ENCODE measurements at regions not wholly inside any gene's neighbourhood (a gene's known extent, or its start where the extent isn't known, plus 50 kb on each side); places are given as distances from the start of the nearest gene placed in this dataset.

GRCh38 chr3:144362126-144362525 lies 390.5 kb downstream of the DIPK2A start:
- H3K4me1 Mint-ChIP-seq, result no peaks in the 10 kb centered on the region
- peaks cover 5% of the 10 kb centered on the region for H3K9me3 Mint-ChIP-seq
- H3K4me3 Mint-ChIP-seq, result no peak overlapping the region
- H3K27ac Mint-ChIP-seq, result no peak overlapping the region
- peaks cover 1% of the 10 kb centered on the region for H3K36me3 Mint-ChIP-seq
- no peak for DNase-seq
- peaks cover 5% of the 10 kb centered on the region for H3K27me3 Mint-ChIP-seq

GRCh38 chr3:144363856-144364255 lies 392.2 kb downstream of the DIPK2A start:
- DNase-seq, result no peak
- H3K27ac Mint-ChIP-seq, result no peak overlapping the region
- peaks cover 1% of the 10 kb centered on the region for H3K36me3 Mint-ChIP-seq
- no peaks in the 10 kb centered on the region for H3K27me3 Mint-ChIP-seq
- no peaks in the 10 kb centered on the region for H3K4me1 Mint-ChIP-seq
- peaks cover 11% of the 10 kb centered on the region for H3K9me3 Mint-ChIP-seq
- no peak overlapping the region for H3K4me3 Mint-ChIP-seq

- H3K4me3 Mint-ChIP-seq, result no peak overlapping the region
- H3K9me3 Mint-ChIP-seq, result peaks cover 11% of the 10 kb centered on the region
- H3K4me1 Mint-ChIP-seq, result no peaks in the 10 kb centered on the region
- no peak overlapping the region for H3K27ac Mint-ChIP-seq
- H3K27me3 Mint-ChIP-seq, result no peaks in the 10 kb centered on the region
- no peak for DNase-seq
- peaks cover 1% of the 10 kb centered on the region for H3K36me3 Mint-ChIP-seq
Measured at GRCh38 chr3:144364737-144365136, 393.1 kb downstream of the DIPK2A start.

- no peaks in the 10 kb centered on the region for H3K27me3 Mint-ChIP-seq
- no peak overlapping the region for H3K27ac Mint-ChIP-seq
- no peak overlapping the region for H3K4me3 Mint-ChIP-seq
- H3K36me3 Mint-ChIP-seq, result no peaks in the 10 kb centered on the region
- peaks cover 22% of the 10 kb centered on the region for H3K9me3 Mint-ChIP-seq
- no peaks in the 10 kb centered on the region for H3K4me1 Mint-ChIP-seq
- no peak for DNase-seq
Measured at GRCh38 chr3:144369129-144369879, 397.7 kb downstream of the DIPK2A start.

- H3K36me3 Mint-ChIP-seq, result no peaks in the 10 kb centered on the region
- peaks cover 11% of the 10 kb centered on the region for H3K9me3 Mint-ChIP-seq
- no peaks in the 10 kb centered on the region for H3K4me1 Mint-ChIP-seq
- DNase-seq, result no peak
- H3K4me3 Mint-ChIP-seq, result no peak overlapping the region
- H3K27me3 Mint-ChIP-seq, result no peaks in the 10 kb centered on the region
- H3K27ac Mint-ChIP-seq, result no peak overlapping the region
Measured at GRCh38 chr3:144375088-144375487, 403.5 kb downstream of the DIPK2A start.

- Mint-ChIP-seq H3K36me3 (no peaks in the 10 kb centered on the region), H3K9me3 (no peaks in the 10 kb centered on the region), H3K4me1 (no peaks in the 10 kb centered on the region), H3K4me3 (no peak overlapping the region), H3K27me3 (no peaks in the 10 kb centered on the region), H3K27ac (no peak overlapping the region)
- DNase-seq, result no peak
Measured at GRCh38 chr3:144380849-144381248, 409.2 kb downstream of the DIPK2A start.

- Mint-ChIP-seq H3K27me3 (no peaks in the 10 kb centered on the region), H3K4me1 (no peaks in the 10 kb centered on the region), H3K36me3 (no peaks in the 10 kb centered on the region), H3K9me3 (no peaks in the 10 kb centered on the region), H3K27ac (no peak overlapping the region), H3K4me3 (no peak overlapping the region)
- DNase-seq, result no peak
Measured at GRCh38 chr3:144381607-144382006, 410.0 kb downstream of the DIPK2A start.

GRCh38 chr3:144384241-144384979 lies 412.8 kb downstream of the DIPK2A start:
- no peak overlapping the region for H3K4me3 Mint-ChIP-seq
- no peaks in the 10 kb centered on the region for H3K27me3 Mint-ChIP-seq
- no peaks in the 10 kb centered on the region for H3K36me3 Mint-ChIP-seq
- H3K9me3 Mint-ChIP-seq, result no peaks in the 10 kb centered on the region
- H3K27ac Mint-ChIP-seq, result no peak overlapping the region
- no peak for DNase-seq
- no peaks in the 10 kb centered on the region for H3K4me1 Mint-ChIP-seq

GRCh38 chr3:144390786-144391185 lies 419.2 kb downstream of the DIPK2A start:
- Mint-ChIP-seq H3K27me3 (no peaks in the 10 kb centered on the region), H3K9me3 (no peaks in the 10 kb centered on the region), H3K36me3 (no peaks in the 10 kb centered on the region), H3K4me1 (no peaks in the 10 kb centered on the region), H3K27ac (no peak overlapping the region), H3K4me3 (no peak overlapping the region)
- DNase-seq, result no peak

GRCh38 chr3:144391236-144391635 lies 419.6 kb downstream of the DIPK2A start:
- Mint-ChIP-seq H3K4me3 (no peak overlapping the region), H3K27me3 (no peaks in the 10 kb centered on the region), H3K27ac (no peak overlapping the region), H3K9me3 (peaks cover under 1% of the 10 kb centered on the region), H3K4me1 (no peaks in the 10 kb centered on the region), H3K36me3 (no peaks in the 10 kb centered on the region)
- DNase-seq, result no peak

- peaks cover 9% of the 10 kb centered on the region for H3K9me3 Mint-ChIP-seq
- no peaks in the 10 kb centered on the region for H3K4me1 Mint-ChIP-seq
- H3K36me3 Mint-ChIP-seq, result no peaks in the 10 kb centered on the region
- DNase-seq, result no peak
- H3K27ac Mint-ChIP-seq, result no peak overlapping the region
- H3K4me3 Mint-ChIP-seq, result no peak overlapping the region
- no peaks in the 10 kb centered on the region for H3K27me3 Mint-ChIP-seq
Measured at GRCh38 chr3:144394032-144394431, 422.4 kb downstream of the DIPK2A start.

- Mint-ChIP-seq H3K36me3 (peaks cover 2% of the 10 kb centered on the region), H3K9me3 (peaks cover 14% of the 10 kb centered on the region), H3K27ac (no peak overlapping the region), H3K4me3 (no peak overlapping the region), H3K27me3 (no peaks in the 10 kb centered on the region), H3K4me1 (no peaks in the 10 kb centered on the region)
- DNase-seq, result no peak
Measured at GRCh38 chr3:144402430-144402829, 430.8 kb downstream of the DIPK2A start.

GRCh38 chr3:144403040-144403457 lies 431.4 kb downstream of the DIPK2A start:
- peaks cover 12% of the 10 kb centered on the region for H3K9me3 Mint-ChIP-seq
- no peak for DNase-seq
- peaks cover 2% of the 10 kb centered on the region for H3K36me3 Mint-ChIP-seq
- H3K4me3 Mint-ChIP-seq, result no peak overlapping the region
- no peaks in the 10 kb centered on the region for H3K27me3 Mint-ChIP-seq
- H3K4me1 Mint-ChIP-seq, result no peaks in the 10 kb centered on the region
- H3K27ac Mint-ChIP-seq, result no peak overlapping the region

GRCh38 chr3:144407335-144407734 lies 435.7 kb downstream of the DIPK2A start:
- peaks cover 2% of the 10 kb centered on the region for H3K9me3 Mint-ChIP-seq
- no peak overlapping the region for H3K4me3 Mint-ChIP-seq
- H3K4me1 Mint-ChIP-seq, result no peaks in the 10 kb centered on the region
- no peak overlapping the region for H3K27ac Mint-ChIP-seq
- H3K27me3 Mint-ChIP-seq, result peaks cover 4% of the 10 kb centered on the region
- no peak for DNase-seq
- H3K36me3 Mint-ChIP-seq, result no peaks in the 10 kb centered on the region

- H3K4me1 Mint-ChIP-seq, result no peaks in the 10 kb centered on the region
- no peak for DNase-seq
- no peak overlapping the region for H3K27ac Mint-ChIP-seq
- H3K4me3 Mint-ChIP-seq, result no peak overlapping the region
- peaks cover 4% of the 10 kb centered on the region for H3K27me3 Mint-ChIP-seq
- no peaks in the 10 kb centered on the region for H3K36me3 Mint-ChIP-seq
- H3K9me3 Mint-ChIP-seq, result peaks cover 2% of the 10 kb centered on the region
Measured at GRCh38 chr3:144409319-144409718, 437.7 kb downstream of the DIPK2A start.

- DNase-seq, result no peak
- no peaks in the 10 kb centered on the region for H3K36me3 Mint-ChIP-seq
- H3K4me1 Mint-ChIP-seq, result no peaks in the 10 kb centered on the region
- no peak overlapping the region for H3K4me3 Mint-ChIP-seq
- H3K9me3 Mint-ChIP-seq, result peaks cover 2% of the 10 kb centered on the region
- H3K27ac Mint-ChIP-seq, result no peak overlapping the region
- peaks cover 8% of the 10 kb centered on the region for H3K27me3 Mint-ChIP-seq
Measured at GRCh38 chr3:144413068-144413467, 441.4 kb downstream of the DIPK2A start.
